COLO668 (cell line): ENCODE measurements at regions not wholly inside any gene's neighbourhood (a gene's known extent, or its start where the extent isn't known, plus 50 kb on each side); places are given as distances from the start of the nearest gene placed in this dataset.

Source experiments
- DNase-seq: peaks from one replicate; lab custom pipeline; 2025; ENCODE audit not compliant: unreplicated experiment; lab: John Stamatoyannopoulos, UW

DNA sequence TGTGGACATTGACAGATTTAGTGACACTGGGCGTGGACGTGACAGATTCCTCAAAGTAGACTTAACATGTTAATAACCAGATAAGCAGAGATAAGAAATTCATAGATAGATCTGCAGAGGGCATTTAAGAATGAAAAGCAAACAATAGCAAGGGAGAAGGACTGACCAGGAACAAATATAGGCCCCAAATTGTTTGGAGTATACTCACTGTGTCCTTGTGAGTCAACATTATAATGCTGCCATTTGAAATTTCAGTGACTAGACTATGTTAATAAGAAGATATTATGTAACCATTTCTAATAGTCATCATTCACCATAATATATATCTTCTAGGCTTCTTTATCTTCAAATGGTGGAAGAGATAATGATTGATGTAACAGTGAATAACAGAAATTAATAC is 78.1 kb upstream of the SLC38A11 start:
- DNase-seq = no peak

GRCh38 chr2:165032559-165032958 is 77.2 kb upstream of the SLC38A11 start:
- no peak for DNase-seq

DNA sequence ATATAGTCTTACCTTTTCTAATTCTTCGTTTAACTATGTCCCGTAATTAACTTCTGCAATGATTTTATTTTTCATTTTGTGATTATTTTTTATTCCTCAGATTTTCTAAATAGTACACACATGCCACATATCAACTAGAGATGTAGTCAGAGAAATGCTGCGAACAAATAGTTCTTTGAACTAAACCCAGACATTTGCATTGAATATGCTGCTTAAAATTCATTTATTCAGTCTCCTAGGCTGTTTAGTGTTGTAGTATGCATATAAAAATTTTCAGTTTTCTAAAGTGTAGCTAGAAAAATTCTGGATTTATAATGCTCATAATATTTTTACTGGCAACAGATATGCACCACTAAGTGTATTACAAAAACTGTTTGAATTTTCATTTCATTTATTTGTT is 68.9 kb upstream of the SLC38A11 start:
- DNase-seq = no peak

DNA sequence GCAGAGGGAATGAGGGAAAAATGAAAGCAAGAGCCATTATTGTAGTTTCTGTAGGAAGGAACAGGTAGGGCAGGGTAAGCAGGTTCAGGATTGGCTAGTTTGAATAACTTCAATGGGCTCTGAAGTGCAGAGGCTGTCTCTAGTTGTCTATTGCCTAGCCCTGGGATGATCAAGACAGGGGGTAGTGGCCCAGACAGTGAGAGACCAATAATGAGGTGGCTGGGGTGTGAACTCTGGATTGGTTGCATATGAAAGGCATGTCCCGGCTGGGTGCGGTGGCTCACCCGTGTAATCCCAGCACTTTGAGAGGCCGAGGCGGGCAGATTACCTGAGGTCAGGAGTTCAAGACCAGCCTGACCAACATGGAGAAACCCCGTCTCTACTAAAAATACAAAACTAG is 67.5 kb upstream of the SLC38A11 start:
- DNase-seq = no peak

GRCh38 chr2:165017966-165018596 is 62.8 kb upstream of the SLC38A11 start:
- DNase-seq = no peak

DNA sequence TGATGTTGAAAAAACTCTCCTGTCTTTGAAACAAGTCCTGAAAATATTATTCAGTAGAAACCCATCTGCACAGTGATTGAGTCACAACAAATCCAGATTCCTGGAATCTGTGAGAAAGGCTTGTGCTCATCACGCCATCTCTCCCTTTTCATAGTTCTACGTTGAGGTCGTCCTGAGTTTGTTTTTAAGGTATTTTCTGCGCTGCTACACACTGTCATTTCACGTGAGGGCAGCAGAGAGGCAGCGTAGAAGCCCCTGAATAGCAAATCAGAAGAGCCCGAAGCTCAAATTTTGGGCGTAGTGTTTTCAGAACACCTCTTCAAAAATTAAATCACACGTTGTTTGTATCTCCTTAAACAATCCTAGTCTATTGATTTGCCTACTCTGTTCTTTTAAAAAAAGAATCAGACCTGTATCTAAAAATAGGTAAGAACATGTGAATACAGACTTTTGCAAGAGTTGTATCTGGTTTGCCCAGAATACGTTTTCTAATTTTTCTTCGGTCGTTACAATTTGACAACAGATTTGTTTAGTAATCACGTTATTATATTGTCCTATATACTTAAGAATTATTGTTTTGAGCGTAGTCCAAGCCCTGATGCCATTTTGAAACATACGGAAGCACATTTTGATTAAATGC is 61.6 kb upstream of the SLC38A11 start:
- DNase-seq = peak; percentile 10

GRCh38 chr2:165015052-165015642 is 59.8 kb upstream of the SLC38A11 start:
- peak; percentile 75 for DNase-seq

DNA sequence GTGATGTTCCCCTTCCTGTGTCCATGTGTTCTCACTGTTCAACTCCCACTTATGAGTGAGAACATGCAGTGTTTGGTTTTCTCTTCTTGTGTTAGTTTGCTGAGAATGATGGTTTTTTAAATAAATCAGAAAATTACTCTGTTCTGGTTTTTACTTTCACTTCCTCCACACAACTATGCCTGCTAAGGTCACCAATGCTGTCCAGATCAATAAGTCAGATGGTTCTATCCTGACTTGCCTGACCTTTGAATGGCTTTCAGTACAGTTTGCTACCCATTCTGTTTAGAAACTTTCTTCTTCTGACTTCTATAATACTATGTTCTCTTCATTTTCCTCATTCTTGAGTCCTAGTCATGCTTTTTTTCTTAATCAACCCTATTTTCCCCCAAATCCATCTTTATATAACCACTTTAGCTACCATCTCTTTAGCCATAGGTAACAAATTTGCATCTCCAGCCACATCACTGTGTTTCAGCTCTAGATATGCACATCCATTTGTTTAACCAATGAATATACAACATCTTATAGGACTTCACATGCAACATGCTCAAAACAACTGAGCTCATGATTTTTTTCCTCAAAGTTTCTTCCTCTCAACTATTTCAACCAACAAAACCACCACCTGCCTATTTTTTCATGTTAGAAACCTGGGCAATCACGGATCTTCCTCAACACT is 58.8 kb upstream of the SLC38A11 start:
- no peak for DNase-seq

- no peak for DNase-seq
Measured at GRCh38 chr2:165011199-165011598, 55.9 kb upstream of the SLC38A11 start.

DNA sequence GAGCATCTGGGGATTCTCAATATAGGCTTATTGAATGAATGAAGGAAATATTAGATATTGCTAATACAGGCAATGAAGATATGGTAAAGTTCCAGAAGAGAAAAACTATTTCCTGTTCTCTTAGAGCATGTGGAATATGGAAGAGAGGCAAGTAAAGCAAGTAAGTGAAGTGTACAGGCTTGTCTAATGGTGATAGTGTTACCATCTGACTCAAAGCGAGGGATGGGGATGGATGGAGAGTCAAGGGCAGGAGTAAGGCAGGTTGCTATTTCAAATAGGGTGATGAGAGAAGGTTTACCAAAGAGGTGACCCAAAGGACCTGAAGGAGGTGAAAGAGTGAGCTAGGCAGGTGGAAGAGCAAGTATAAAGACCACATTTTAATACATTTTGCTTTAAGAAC is 55.2 kb upstream of the SLC38A11 start:
- DNase-seq = no peak

- DNase-seq = no peak
Measured at GRCh38 chr2:165009466-165009865, 54.1 kb upstream of the SLC38A11 start.

DNA sequence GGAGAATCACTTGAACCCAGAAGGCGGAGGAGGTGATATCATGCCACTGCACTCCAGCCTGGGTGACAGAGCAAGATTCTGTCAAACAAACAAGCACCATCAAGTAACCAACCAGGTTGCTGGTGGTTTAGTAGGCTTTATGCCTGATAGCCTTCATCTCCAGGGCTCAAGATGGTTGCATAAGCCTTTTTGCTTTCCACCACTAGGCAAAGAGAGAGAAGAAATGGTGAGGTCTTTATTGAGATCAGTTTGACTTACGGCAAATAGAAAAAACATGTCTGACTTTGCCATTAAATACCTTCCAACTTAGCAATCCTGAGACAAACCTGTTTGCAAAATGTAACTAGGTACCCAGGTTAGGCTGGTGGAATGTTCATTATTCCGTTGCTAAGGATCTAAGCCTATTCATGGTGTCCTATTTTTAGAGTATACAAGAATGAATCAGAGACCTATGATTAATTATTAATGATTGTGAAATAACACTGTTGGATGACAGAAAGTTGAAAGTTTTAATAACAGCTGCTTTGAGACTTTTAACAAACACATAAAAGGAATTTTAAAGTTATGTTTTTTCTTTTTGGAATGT is 53.5 kb upstream of the SLC38A11 start:
- no peak for DNase-seq

DNA sequence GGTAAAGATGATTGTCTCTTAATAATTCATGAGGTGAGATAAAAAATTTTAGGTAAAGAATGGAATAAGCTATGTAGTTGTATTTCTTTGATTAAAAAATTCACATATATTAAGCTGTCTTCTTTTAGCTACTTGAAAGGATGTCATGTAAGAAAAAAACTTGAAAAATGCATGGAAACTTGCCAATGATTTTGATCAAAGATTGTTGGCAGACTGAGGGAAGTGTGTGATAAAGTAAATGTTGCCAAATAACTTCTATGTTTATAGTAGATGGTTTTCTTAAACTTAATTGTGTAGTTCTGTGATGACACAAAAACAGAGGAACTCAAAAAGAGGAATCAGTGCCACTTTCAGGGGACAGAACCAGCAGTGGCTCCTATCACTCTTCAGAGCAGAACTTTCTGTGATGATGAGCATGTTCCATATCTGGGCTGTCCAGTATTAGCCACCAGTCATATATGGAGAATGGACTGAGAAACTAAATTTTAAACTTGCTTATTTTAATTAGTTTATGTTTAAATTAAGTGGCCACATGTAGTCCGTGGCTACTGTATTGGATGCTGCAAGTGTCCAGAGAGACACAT is 51.9 kb upstream of the SLC38A11 start:
- no peak for DNase-seq
